GM19372 (cell line): ENCODE measurements at regions not wholly inside any gene's neighbourhood (a gene's known extent, or its start where the extent isn't known, plus 50 kb on each side); places are given as distances from the start of the nearest gene placed in this dataset.
"Not testable (repeated sequence)": the region's sequence is repeated elsewhere in the genome, so short reads cannot be mapped to it uniquely, and the experiment has no call there.

Source experiments
- ATAC-seq: cut with Tn5 transposase; IDR thresholded peaks from one replicate; pipeline ENCODE4 v1.9.1; 2021; ENCODE audit warnings: mild to moderate bottlenecking, low read depth, moderate library complexity; ENCODE audit not compliant: unreplicated experiment

GRCh38 chrX:74181976-74182375 lies 122.0 kb upstream of the ZCCHC13 start:
- ATAC-seq = not testable (repeated sequence)

DNA sequence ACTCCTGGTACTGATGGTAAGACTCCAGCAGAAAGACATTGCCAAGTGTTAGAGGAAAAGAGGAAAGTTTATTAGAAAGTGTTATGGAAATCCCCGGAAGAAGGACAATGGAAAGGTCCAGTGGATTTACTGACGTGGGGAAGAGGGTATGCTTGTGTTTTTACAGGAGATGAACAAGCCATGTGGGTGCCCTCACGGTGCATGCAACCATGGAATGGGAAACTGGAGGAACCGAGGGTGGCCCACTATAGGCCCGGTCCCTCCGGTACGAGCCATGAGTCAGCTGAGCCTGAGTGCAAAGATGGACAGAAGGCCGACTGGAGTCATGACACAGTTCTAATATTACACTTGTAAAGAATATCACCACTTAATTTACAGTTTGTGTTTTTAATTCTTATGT lies 123.3 kb upstream of the ZCCHC13 start:
- no peak for ATAC-seq

DNA sequence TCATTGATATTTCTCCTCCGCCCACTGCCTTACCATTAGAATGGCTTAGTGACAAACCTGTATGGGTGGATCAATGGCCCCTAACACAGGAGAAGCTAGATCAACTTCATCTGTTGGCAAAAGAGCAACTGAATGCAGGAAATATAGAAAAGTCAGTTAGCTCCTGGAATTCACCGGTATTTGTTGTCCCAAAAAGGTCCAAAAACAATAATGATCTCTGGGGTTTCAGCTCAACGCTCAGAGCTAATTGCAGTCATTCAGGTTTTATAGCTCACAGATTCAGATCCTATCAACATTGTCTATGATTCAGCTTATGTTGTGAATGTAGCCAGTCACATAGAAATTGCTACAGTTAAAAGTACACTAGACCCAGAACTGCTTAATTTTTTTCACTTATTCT lies 124.0 kb upstream of the ZCCHC13 start:
- no peak for ATAC-seq

GRCh38 chrX:74179499-74179898 lies 124.5 kb upstream of the ZCCHC13 start:
- no peak for ATAC-seq

DNA sequence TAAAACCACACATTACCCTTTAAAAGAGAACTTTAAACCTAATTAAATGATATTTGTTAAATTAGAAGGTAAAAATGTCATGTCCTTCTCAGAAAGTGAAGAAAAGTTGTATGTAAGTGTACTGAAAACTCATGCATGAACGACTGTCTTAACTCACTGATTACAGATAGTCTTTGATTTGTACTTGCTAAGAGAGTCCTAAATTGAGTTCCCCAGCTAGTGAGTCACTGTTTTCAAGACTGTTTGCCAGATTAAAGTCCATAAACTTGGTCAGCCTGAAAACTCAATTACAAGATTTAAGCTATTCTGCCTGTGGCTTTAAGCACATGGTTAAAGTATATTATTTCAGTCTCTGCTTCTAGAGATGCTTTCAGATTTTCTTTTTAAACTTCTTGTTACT lies 124.9 kb upstream of the ZCCHC13 start:
- no peak for ATAC-seq

DNA sequence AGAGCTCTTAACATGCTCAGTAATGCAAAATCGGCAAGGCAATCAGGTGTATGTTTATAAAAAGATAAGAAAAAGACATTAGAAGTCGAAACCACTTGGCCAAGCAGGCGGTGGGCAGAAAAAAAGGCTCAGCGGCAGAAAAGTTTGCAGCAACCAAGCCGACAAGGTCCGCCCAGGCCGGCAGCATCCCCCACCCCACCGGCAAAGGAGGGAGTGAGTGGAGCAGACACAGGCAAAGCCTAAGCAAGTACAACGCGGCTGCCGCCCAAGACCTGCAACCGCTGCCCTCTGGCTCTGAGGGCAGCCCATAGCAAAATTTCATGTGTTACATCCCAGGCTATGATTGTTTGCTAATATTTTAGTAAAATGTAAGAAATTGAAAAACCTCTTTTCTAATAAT lies 125.4 kb upstream of the ZCCHC13 start:
- ATAC-seq = no peak

DNA sequence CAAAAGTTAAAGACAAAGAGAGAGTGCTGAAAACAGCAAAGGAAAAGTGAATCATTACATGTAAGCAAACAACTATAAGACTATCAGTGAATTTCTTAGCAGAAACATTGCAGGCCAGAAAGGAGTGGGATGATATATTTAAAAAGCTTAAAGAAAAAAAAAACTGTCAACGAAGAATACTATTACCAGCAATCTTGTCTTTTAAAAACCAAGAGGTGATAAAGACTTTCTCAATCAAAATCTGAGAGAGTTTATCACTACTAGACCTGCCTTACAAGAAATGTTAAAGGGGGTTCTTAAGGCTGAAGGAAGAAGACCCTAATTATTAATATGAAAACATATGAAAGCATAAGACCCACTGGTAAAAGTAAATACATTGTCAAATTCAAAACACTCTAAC lies 132.5 kb upstream of the ZCCHC13 start:
- ATAC-seq = no peak

- no peak for ATAC-seq
Observed at GRCh38 chrX:74162199-74162598, 141.8 kb upstream of the ZCCHC13 start.

GRCh38 chrX:74160816-74161215 lies 143.2 kb upstream of the ZCCHC13 start:
- ATAC-seq = no peak

GRCh38 chrX:74160358-74160757 lies 143.6 kb upstream of the ZCCHC13 start:
- no peak for ATAC-seq

GRCh38 chrX:74147439-74147838 lies 156.5 kb upstream of the ZCCHC13 start:
- ATAC-seq = no peak

DNA sequence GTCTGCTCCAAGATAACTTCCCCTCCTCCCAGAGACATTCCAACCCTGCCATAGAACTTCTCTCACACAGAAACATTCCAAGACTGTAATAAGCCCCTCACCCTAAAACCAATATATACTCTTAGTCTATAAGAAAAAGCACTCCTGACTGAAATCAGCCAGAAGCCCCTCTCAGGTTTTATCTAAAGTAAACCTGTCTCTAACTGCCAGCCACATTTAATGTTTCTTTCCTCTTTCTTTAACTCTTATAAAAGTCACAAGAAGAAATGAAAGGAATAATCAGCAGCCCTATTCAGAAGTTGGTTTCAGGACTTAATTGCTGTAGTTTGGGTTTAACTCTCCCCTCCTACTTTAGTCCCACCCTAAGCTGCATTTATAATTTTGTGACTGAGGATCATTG lies 165.0 kb upstream of the ZCCHC13 start:
- ATAC-seq = no peak

DNA sequence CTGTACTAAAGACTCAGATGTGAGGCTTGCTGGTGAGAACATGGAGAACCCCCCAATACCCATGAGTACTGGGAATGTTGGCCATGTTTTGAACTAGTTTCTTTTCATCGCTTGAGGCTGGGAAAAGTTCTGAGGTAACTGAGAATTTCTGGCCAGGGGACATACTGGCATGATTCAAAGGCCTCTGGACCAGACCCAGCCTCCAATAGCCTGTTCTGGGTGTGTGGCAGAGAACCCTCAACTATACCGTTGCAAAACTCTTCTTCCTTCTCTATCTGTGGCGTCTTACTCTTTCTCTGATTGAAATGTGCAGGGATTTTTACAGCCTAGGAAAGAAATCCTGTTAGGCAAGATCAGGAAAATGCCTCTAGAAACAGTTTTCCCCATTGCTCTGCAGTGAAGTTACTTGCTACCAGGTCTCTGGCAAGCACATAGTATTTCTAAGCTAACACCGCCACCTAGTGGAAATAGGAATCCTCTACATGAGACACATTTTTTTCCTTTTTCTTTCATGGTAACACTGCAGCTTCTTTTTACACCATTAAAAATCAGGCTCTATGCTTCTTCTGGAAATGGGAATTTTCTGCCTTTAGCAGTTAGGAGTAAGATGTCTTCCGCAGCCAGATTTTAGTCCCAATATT lies 170.7 kb upstream of the ZCCHC13 start:
- peak; percentile 65 for ATAC-seq

GRCh38 chrX:74132280-74132679 lies 171.7 kb upstream of the ZCCHC13 start:
- no peak for ATAC-seq

GRCh38 chrX:74119016-74119910 lies 184.7 kb upstream of the ZCCHC13 start:
- no peak for ATAC-seq

GRCh38 chrX:74117962-74118902 lies 185.7 kb upstream of the ZCCHC13 start:
- no peak for ATAC-seq

- ATAC-seq = no peak
Observed at GRCh38 chrX:74111245-74111644, 192.7 kb upstream of the ZCCHC13 start.

DNA sequence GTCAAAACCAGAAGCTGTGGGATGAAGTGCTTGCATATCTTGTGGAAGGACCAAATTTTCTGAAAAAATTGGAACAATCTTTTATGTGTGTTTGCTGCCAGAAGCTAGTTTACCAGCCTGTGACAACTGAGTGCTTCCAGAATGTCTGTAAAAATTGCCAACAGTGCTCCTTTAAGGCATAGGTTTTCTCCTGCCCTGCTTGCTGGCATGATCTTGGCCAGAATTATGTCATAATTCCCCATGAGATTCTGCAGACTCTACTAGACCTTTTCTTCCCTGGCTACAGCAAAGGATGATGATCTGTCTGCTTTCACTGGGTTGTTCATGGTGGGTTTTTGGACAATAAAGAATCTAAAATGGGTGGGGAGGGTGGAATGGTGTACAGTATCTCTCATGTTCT lies 196.3 kb upstream of the ZCCHC13 start:
- ATAC-seq = no peak

DNA sequence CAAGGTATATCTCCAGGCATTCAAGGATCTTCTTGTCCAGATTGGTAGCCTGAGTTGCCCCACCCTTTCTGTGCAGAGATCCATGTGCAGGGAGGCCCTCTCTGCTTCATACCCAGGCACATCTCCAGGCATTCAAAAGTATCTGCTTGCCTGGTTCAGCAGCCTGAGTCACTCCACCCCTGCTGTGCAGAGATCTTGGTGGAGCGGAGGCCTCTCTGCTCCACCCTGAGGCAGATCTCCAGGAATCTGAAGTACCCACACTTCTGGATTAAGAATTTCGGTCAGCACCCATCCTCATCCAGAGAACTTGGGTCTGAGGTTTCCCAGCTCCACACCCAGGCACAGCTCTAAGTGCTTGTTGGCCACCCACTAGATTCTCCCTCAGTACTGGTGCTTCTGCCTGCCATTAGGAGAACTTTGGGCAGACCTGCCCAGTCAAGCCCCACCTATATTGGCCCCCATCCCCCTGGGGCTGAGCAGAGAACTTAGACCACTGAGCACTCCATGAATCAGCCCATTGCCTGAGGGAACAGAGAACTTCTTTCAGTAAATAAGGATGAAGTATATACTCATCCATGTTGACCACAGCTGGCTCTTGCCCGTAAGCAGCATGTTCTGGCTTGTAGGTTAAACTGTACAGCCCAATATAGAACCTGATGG lies 199.5 kb upstream of the ZCCHC13 start:
- ATAC-seq = no peak

DNA sequence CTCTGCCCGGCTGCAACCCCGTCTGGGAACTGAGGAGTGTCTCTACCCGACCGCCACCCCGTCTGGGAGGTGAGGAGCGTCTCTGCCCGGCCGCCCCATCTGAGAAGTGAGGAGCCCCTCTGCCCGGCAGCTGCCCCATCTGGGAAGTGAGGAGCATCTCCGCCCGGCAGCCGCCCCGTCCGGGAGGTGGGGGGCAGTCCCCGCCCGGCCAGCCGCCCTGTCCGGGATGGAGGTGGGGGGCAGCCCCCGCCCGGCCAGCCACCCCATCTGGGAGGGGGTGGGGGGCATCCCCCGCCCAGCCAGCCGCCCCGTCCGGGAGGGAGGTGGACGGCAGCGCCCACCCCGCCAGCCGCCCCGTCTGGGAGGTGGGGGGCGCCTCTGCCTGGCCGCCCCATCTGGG lies 205.6 kb upstream of the ZCCHC13 start:
- not testable (repeated sequence) for ATAC-seq
